Mammary epithelial cell (primary cell): ENCODE measurements at regions not wholly inside any gene's neighbourhood (a gene's known extent, or its start where the extent isn't known, plus 50 kb on each side); places are given as distances from the start of the nearest gene placed in this dataset.

Experiments used
- CTCF ChIP-seq, 2 donors: IDR thresholded peaks in 1 of 2; conservative IDR thresholded peaks in 1 of 2; 2 replicates each; pipeline ENCODE4 v1.5.1; 2011 to 2012; ENCODE audit warnings: inconsistent platforms in 2 of 2, low read length in 2 of 2, mild to moderate bottlenecking in 2 of 2, control low read depth in 1 of 2, low read depth in 1 of 2; ENCODE audit not compliant: insufficient read depth in 1 of 2; ENCODE audit errors: extremely low read depth in 1 of 2
- EZH2 ChIP-seq: IDR thresholded peaks from 2 replicates; pipeline ENCODE4 v1.6.1; 2012; ENCODE audit warnings: low read length, inconsistent platforms, borderline replicate concordance

- no peak for TF ChIP-seq EZH2
- TF ChIP-seq CTCF (conservative IDR thresholded peaks at IDR 0.05 in 1 of 2, IDR thresholded peaks at IDR 0.05 in 1 of 2; ENCODE audit: extremely low read depth in 1 of 2, insufficient read depth in 1 of 2, low read depth in 1 of 2, low read length in 2 of 2): no peak
Observed at GRCh38 chr11:45056529-45056928, 89.9 kb upstream of the PRDM11 start.
